HG03342 (cell line): ENCODE measurements at regions not wholly inside any gene's neighbourhood (a gene's known extent, or its start where the extent isn't known, plus 50 kb on each side); places are given as distances from the start of the nearest gene placed in this dataset.

Source experiments
- ATAC-seq: cut with Tn5 transposase; IDR thresholded peaks from one replicate; pipeline ENCODE4 v1.9.1; 2021; ENCODE audit warnings: mild to moderate bottlenecking, moderate library complexity; ENCODE audit not compliant: unreplicated experiment

DNA sequence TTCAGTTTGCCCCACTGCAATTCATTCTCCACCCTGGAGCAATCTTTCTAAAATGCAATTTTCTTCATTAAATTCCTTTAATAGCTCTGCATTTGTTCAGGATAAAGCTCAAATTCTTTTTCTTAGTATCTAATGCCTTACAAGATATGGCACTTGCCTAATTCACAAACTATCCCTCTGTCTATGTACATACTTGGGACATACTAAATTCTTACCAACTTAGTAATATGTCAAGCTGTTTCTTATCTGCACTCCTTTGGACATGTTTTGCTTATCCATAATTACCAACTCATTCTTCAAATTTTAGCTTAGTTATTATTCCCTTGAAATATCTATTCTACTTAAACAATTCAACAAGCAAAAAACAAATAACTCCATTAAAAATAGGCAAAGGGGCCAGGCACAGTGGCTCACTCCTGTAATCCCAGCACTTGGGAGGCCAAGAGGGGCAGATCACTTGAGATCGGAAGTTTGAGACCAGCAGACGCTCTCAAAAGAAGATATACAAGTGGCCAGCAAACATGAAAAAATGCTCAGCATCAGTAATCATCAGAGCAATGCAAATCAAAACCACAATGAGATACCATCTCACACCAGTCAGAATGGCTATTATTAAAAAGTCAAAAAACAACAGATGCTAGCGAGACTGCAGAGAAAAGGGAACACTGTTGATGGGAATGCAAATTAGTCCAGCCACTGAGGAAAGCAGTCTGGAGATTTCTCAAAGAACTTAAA, 96.9 kb downstream of the FAM76B start:
- peak; percentile 61 for ATAC-seq

DNA sequence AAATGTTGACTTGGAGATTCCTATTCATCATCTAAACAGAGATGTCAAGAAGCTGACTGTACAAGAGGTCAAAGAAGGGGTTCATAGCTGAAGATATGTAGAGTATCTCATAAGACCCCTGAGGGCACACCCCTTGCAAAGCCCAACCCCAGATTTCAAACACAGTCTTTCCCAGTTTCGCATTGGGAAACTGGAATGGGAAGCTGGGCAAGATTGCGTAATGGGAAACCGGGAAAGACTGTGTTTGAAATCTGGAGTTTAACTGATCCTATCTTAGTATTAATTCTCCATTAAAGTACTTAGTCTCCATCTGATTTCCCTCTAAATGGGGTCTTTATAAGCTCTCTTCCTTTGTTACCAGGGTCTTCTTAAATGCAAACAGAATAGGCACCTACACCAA, 99.5 kb downstream of the FAM76B start:
- no peak for ATAC-seq

DNA sequence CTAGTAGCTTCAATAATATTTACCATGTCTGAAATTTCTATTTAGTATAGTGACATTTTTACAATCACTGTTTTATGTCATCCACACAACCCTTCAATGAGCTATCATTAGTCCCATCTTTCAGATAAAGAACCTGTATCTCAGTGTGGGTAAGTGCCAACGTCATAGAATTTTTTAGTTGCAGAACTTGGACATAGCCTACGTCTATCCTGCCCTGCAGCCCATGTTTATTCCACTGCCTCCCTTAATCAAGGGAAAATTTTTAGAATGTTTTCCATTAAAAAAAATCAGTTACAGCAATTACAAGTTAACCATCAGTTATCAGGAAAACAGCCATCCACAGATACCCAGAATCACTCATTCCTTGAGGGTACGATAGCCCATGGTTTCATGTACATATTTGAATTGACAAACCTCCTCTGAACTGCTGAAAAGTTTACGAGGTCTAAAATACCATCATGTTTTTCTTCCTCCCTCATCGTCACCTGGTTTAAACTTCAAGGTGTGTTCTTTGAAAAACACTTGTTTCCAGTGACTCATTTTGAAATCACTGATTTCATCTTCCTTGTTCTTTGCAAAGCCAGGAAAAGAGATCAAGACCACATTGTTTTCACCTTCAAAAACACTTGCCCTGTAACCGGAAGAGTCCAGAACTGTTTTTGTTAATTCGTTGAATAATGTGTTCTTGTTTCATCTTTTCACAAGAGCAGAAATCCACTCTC, 100.9 kb downstream of the FAM76B start:
- ATAC-seq, result no peak

DNA sequence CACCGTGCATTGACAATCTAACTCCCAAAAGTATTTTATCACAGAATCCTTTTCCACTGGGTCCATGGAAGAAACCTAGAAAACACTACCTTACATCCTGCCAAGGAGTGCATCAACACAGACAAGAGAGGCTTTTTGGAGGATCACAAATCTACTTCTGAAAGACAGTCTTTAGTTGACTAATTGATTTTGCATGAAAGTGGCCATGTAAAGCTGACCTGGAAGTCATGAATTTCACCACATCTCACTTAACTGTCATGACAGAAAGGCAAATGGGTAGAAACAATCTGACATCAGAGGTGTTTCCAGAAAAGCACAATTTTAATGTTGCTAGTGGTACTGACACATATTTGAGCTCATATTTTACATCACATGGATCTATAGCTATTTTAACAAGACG, 101.6 kb downstream of the FAM76B start:
- no peak for ATAC-seq

DNA sequence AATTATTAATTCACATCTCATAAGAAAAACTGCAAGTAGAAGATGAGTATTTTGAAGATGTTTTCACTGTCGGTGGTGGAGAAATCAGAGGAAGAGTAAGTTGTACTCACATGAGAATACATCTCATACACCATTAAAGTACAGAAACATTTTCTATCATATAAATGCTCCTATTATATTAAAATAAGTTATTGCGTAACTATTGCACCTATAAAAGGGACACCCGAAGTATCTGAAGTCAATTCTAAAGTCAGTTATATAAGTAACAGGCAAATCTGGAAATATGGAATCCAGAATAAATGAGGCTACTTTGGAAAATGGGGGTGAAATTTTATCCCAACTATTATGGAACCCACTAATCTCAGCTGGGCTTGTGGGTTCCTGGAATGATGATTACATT, 103.3 kb downstream of the FAM76B start:
- ATAC-seq, result no peak

DNA sequence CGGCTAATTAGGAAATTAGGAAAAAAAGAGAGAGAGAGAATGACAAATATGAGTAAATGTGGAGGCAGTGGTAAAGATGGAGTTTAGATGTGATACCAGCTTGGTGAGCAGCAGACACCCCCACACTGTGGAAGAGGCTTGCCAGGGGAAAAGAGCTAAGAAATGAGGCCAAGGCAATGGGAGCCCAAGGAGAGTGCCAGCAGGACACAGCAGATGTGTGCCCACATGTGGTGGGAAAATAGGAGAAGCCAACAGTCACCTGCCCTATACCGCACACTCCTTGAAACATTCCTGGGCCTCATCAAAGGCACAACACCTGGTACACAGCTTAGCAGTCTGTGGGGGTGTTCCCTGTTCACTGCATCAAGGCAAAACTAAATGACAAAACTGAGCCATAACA, 104.9 kb downstream of the FAM76B start:
- ATAC-seq, result no peak

DNA sequence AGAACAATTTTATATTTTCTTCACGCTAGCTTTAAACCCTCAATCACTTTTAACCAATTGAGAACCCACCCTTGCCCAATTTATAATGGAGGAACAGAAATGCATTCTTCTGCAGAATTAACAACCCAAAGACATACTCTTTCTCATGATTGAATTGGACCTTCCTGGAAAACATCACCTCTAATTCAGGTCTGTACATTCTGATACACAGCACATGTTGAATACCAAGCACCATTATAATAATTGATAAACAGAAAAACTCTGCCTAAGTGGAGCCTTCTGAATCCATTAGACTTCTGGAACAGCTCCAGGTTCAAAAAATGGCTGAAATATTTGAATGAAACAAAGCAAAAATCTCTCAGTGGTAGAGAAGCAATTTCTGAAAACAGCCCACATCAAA, 105.4 kb downstream of the FAM76B start:
- no peak for ATAC-seq

DNA sequence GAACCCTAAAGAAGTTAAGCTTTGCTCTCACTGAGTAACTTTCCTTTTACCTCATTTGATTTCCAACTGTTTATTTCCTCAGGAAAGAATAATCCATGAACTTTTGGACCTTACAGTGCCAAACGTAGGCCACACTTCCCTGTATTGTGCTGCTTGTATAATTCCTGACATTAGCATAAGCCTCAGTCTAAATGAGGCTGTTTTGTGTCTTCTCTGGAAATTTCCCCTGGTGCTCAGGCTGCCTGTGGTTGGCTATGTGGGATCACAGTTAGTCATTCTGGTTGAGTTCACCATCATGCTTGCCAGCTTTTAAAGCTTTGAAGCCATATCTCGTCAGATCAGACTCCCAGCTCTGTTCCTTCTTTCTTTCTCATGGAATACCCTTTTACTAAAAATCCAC, 107.0 kb downstream of the FAM76B start:
- ATAC-seq, result no peak

DNA sequence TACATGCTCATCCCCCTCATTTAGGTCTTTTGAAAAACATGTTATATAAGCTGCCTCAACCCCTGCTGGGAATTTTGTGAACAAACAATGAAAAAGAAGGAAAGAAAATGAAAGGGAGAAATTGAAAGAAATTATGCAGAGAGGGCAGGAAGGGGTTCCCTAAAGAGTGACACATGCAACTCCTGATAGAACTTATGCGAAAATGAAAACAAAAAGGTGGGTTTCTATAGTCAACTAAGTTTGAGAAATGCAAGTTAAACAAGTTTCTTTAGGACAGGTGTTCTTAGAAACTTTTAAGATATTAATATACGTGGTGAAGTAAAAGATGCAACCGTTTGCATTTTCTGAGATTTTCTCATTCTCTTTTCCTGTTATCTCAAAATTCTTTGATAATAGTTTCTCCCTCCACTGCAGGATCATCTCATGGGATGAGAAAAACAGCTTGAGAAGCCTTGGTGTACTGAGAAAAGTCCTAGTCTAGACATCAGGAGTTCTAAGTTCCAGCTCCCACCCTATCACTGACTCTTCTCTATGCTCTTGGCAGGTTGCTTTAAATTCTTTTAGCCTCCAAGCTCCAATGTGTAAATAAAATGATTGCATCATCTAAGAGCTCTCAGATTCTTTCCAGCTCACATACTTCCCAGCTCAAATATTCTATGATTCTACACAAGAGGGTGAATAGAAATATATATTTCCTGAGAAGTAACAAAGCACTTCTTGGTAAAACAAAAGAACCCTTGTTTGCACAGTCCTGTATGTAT, 109.2 kb downstream of the FAM76B start:
- peak; percentile 80 for ATAC-seq

DNA sequence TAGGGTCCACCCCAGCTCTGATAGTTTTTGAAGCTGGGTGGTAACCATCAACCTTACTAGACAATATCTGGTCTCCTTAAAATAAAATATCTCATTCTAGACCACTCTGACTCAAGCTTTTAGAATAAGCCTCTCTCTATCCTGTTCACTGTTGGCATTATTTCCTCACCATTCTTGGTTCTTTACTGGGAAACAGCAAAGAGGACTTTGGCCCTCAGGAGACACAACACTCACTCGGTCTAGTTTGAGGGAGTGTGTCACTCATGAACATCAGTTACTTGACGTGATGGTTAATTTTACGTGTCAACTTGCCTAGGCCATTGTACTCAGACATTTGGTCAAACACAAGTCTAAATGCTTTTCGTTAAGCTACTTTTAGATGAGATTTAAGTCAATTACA, 110.6 kb downstream of the FAM76B start:
- ATAC-seq, result no peak

DNA sequence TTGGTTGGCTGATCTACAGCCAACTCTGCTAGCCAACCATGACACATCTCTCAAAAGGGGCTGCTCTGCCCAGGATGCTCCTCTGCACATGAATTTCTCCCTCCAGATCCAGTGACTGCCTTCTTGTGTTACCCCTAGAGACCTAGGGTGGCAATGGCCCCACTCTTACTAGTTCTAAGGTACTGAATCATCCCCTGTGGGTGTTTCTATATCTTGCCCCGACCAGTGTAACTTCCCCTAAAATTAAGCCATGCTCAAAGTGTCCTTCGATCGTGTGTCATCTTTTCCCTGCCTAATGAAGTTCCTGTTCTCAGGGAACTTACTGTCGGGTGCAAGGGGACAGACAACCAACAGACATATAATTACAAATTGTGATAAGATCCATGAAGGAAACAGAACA, 113.3 kb downstream of the FAM76B start:
- ATAC-seq, result no peak

DNA sequence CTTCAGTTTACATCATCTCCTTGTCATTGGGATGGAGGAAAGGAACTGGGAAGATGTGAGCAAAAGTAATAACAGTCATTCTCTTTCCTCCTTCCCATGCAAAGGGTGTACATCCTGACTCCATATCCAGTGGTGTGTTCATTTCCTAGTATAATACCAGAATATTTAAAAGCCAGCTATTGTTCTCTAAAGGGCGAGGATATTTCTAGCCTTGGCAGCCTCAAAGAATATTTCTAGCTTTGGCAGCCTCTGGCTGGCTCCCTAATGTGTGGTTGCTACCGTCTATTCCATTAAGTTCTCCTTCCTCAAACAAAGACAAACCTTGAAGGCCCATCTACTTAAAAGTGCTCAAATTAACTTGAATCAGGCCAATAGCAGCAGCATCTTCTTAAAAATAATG, 114.0 kb downstream of the FAM76B start:
- no peak for ATAC-seq

DNA sequence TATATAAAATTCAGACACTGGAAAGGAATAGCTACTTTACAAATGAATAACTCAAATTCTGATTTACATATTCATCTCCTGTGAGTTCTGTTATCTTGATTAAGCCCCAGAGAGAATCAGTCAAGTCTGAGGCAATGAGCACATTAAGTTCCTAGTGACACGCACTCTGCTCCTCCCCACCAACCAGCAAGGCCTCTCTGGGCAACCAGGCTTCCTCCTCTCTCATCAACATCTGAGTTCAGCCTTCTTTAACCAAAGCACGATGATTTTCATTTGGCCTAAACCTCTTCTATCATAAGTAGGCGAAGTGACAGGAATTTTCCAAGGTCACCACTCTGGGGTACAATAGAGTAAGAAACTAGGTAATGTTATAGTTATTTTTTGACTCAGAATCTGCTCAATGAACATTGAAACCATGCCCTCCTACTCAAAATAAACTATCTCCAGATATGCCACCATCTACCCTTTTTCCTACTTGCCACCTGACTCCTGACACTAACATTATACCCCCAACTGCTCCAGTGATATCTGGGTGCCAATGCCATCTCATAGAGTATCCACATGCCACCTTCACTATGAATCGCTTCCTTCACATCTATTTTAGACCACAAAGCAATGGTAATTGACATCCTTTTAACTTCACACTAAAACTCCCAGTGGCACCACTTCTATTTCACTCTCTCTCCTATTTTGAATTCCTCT, 114.8 kb downstream of the FAM76B start:
- no peak for ATAC-seq

DNA sequence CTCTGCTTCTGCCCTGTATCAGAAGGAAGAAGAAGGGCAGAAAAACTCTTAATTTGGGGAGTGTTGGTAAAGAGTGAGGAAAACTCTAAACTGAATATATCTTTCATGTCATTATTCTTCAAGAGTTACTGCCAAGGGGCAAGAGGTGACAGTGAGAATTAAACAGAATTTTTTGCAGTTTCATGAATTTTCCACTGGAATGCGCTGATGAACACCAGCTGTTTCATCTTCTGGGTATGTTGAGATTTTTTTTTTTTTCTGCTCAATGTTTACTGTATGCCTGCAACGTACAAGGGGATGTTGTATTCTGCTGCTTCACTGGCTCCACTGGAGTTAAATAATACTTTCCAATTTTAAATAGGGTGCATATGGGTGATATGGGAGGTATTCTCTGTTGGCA, 117.8 kb downstream of the FAM76B start:
- no peak for ATAC-seq

DNA sequence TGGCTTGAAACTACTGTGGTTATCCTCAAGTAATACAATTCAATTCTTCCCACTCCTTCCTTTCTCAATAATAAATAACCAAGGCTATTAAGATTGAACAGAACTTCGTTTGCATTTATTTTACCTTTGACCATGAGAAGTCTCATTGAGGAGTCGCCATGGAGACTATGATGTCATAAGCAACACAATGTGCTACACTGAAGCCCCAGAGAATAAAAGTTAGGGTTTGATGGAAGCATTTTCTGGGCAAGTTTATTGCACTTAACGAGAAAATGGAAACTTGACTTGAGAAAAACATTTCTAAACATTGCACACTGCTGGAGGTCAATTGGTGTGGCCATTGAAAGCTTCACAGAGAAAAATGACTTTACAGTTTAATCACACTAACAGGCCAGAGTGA, 121.5 kb downstream of the FAM76B start:
- no peak for ATAC-seq

DNA sequence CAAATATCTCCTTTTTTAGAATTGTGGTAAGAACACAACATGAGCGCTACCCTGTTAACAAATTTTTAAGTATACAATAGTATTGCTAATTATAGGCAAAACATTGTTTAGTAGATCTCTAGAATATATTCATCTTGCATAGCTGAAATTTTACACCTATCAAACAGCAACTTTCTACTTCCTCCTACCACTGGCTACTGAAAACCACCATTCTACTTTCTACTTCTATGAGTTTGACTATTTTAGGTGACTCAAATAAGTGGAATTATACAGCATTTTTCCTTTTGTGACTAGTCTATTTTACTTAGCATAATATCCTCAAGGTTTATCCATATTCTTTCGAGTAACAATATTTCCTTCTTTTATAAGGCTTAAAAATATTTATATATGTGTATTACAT, 128.4 kb downstream of the FAM76B start:
- ATAC-seq, result peak; percentile 57

DNA sequence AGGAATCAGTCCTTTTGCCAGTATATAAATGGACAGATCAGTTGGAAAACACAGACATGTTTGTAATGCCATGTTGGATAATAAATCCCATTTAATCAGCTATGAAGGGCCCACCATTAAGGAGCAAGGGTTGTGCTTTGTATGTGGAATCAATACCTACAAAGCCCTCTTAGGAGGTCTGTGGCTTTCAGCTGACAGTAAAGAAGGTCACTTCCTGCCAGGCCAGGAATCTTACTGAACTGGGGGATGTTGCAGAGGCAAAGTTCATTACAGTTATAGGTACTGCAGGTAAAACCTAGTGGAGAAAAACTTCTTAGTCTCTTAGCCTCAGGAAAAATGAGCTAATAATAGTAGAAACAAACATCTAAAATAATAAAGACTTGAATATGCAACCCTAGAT, 129.5 kb downstream of the FAM76B start:
- ATAC-seq, result no peak

DNA sequence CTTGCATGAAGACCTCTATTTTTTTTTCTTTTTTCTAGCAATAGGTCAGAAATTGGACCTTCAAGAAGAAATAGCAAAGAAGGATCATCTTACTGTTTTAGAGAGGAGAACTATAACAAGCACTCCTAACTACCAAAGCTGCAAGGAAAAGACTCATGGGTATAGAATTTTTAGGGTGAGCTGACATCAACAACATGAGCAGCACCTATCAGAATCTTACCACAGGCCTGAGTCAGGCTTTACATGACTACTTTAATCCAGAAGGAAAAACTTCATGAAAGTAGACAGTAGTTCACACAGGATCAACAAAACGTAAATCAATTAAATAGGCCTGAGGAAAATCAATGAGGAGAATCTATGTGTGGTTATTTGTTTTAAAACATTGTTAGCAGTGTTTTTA, 130.5 kb downstream of the FAM76B start:
- ATAC-seq, result no peak

DNA sequence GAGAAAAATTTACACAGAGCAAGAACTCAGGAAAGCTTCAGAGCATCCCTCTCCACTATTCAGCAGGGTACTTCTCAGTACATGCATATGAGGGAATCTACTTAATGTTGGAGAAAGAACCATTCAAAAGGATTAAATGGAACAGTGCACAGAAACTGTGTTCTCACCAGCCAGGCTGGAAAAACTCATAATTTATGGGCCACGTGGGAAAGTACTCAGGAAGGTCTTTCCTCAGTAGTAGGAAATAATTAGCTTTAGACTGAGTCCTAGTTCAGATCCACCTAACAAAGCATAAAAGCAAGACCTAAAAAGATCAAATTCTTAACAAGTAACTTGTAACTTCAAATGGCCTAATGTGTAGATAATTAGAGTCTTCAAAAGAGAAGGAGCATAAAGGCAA, 134.0 kb downstream of the FAM76B start:
- ATAC-seq, result no peak

DNA sequence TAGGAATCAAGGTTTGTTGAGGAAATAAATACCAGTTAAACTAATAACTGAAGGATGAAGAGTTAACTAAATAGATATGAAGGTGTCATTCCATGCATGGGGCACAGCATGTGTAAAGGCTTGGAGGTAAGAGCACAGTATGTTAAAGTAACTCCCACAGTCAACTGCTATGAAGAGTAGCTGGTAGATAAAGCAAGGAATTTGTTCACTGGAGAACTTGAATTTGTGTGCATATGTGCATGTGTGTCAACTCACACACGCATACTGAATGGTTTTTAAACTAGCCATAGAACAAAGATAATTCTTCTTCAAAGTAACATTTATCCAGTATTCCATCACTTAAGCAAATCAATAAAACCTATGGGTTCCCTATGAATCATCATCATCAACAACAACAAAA, 135.9 kb downstream of the FAM76B start:
- ATAC-seq, result no peak

DNA sequence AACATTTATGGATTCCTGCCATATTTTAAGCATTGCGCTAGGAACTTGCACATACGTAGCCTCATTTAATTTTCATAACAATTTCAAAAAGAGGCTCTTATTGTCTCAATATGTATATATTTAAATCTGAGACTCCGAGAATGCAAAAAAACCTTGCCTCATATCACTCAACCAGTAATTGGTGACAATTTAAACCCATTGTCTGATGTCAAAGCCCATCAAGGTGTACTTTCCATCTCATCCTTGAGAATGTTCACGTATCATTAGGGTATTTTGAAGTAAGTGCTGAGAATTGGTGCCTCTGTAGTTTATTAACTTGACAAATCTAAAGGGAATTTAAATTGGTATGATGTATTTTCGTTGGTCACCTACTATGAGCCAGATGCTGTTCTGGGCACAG, 136.5 kb downstream of the FAM76B start:
- no peak for ATAC-seq
